IPS DF 6.9 (cell line): ENCODE measurements at regions not wholly inside any gene's neighbourhood (a gene's known extent, or its start where the extent isn't known, plus 50 kb on each side); places are given as distances from the start of the nearest gene placed in this dataset.
"Not testable (repeated sequence)": the region's sequence is repeated elsewhere in the genome, so short reads cannot be mapped to it uniquely, and the experiment has no call there.

ENCODE experiments used
- DNase-seq: peaks from one replicate; pipeline ENCODE4 v3.0.0-alpha.2; 2013; ENCODE audit warnings: low read depth, low spot score
- H3K27ac ChIP-seq: one replicate; pipeline ENCODE4 v1.5.1; 2013; ENCODE audit warnings: low read length, control low read depth
- H3K27me3 ChIP-seq: 2 replicates; pipeline ENCODE4 v1.6.1; 2013; ENCODE audit warnings: mild to moderate bottlenecking, low read length; ENCODE audit not compliant: control insufficient read depth, insufficient read depth
- H3K36me3 ChIP-seq: 2 replicates; pipeline ENCODE4 v1.6.1; 2013; ENCODE audit warnings: low read length; ENCODE audit not compliant: control insufficient read depth, insufficient read depth
- H3K4me1 ChIP-seq: 2 replicates; pipeline ENCODE4 v1.6.1; 2013; ENCODE audit warnings: low read length; ENCODE audit not compliant: control insufficient read depth, insufficient read depth
- H3K4me3 ChIP-seq: 2 replicates; pipeline ENCODE4 v1.5.1; 2013; ENCODE audit warnings: mild to moderate bottlenecking, low read length
- H3K9me3 ChIP-seq: 2 replicates; pipeline ENCODE4 v1.6.1; 2013; ENCODE audit warnings: low read length, inconsistent platforms; ENCODE audit not compliant: control insufficient read depth, insufficient read depth
- WGBS: extraction: QIAGEN DNeasy Blood & Tissue Kit; methylation state at CpG from one replicate; pipeline ENCODE4 v1.1.7; 2013; ENCODE audit warnings: mixed read lengths, missing lambda C conversion rate; ENCODE audit not compliant: insufficient read length, insufficient coverage; 5-methylcytosine and 5-hydroxymethylcytosine counted together

GRCh38 chr2:111493720-111494078 is 373.0 kb downstream of the BCL2L11 start:
- H3K27ac ChIP-seq, H3K9me3 ChIP-seq, DNase-seq, H3K4me3 ChIP-seq, H3K27me3 ChIP-seq, H3K4me1 ChIP-seq, H3K36me3 ChIP-seq: not testable (repeated sequence)
- no CpG with 5 or more reads among the region's 5 CpGs for WGBS

DNA sequence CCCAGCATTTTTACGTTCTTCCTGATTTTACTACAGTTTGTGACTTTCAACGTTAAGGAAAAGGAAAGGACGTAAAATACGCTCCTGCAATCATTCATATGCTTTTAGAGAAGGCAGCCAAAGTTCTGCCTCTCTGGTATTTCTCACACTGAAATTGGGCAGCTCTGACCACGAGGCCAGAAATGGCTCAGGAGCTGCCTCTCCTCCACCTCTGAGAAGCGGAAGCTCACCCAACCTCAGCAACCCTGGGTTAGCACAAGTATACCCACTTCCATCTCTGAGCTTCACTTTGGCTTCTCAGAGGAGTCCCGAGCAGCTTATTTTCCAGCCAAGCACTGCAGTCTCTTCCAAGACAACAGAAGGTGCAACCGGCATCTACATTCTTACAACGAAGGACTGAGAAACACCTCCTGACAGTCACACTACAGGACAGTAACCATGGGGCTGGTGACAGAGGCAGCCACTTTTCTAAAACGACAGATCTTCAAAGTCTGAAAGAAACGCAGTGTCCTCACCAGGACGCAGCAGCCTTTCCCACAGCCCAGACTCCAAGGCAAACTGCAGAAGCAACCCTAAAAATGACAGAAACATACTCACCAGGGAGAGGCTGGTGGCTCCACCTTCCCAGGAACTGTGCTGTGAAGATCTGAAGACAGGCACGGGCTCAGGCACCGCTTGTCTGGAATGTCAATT is 373.7 kb downstream of the BCL2L11 start:
- WGBS, result no CpG with 5 or more reads among the region's 14 CpGs
- not testable (repeated sequence) for H3K4me3 ChIP-seq, H3K4me1 ChIP-seq, H3K27ac ChIP-seq, H3K36me3 ChIP-seq, H3K27me3 ChIP-seq, DNase-seq, H3K9me3 ChIP-seq

- DNase-seq, H3K27ac ChIP-seq, H3K36me3 ChIP-seq, H3K9me3 ChIP-seq, H3K27me3 ChIP-seq, H3K4me3 ChIP-seq, H3K4me1 ChIP-seq: not testable (repeated sequence)
- no CpG with 5 or more reads among the region's 7 CpGs for WGBS
Measured at GRCh38 chr2:111494981-111495315, 374.2 kb downstream of the BCL2L11 start.

GRCh38 chr2:111495636-111496035 is 374.9 kb downstream of the BCL2L11 start:
- not testable (repeated sequence) for H3K9me3 ChIP-seq, H3K27ac ChIP-seq, H3K36me3 ChIP-seq, H3K4me3 ChIP-seq, H3K27me3 ChIP-seq, DNase-seq, H3K4me1 ChIP-seq
- WGBS, result no CpG with 5 or more reads among the region's 2 CpGs

DNA sequence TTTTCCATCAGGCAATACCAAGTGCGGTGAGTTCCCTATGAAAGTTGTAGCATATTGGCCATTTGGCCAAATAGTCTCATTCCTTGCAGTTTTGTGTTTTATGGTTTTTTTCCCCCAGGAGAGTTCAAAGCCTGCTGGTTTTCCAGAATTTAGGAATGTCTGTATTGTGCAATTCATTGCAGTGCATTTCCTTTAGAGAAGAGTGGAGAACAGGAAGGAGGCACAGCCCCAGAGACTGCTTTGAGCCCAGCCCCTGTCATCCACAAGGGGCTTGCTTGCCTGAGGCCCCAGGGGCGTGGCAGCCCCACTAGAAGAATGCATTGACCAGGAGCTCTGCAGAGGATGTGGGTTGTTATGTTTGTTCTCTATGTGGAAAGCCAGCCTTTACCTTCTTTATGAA is 375.5 kb downstream of the BCL2L11 start:
- DNase-seq, H3K27me3 ChIP-seq, H3K4me1 ChIP-seq, H3K36me3 ChIP-seq, H3K4me3 ChIP-seq, H3K9me3 ChIP-seq, H3K27ac ChIP-seq: not testable (repeated sequence)
- WGBS, result no CpG with 5 or more reads among the region's 2 CpGs

DNA sequence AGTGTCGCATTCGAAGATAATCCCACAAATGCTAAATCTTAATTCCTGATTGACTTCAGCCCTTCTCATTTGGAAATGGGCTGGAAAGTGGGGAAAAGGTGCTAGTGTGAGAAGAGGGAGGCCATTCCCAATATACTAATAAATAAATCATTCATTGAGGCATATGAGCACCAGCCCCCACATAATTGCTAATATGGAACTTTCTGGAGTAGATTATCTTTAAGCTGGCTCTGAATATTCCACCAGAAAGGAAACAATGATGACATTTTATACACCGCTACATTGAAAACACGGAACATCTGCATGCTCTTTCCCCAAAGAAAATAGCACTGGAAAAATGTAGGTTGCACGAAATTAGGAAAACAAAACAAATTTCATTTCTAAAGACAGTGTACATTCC is 376.1 kb downstream of the BCL2L11 start:
- not testable (repeated sequence) for H3K4me3 ChIP-seq, H3K27ac ChIP-seq
- WGBS, result no CpG with 5 or more reads among the region's 5 CpGs

GRCh38 chr2:111497270-111497669 is 376.6 kb downstream of the BCL2L11 start:
- H3K4me3 ChIP-seq, H3K36me3 ChIP-seq, H3K9me3 ChIP-seq, H3K27me3 ChIP-seq, DNase-seq, H3K27ac ChIP-seq, H3K4me1 ChIP-seq: not testable (repeated sequence)
- no CpG with 5 or more reads among the region's 2 CpGs for WGBS

More for the DNA sequence above, 376.1 kb downstream of the BCL2L11 start:
- H3K27me3 ChIP-seq, H3K36me3 ChIP-seq, DNase-seq, H3K9me3 ChIP-seq, H3K4me1 ChIP-seq: not testable (repeated sequence)

DNA sequence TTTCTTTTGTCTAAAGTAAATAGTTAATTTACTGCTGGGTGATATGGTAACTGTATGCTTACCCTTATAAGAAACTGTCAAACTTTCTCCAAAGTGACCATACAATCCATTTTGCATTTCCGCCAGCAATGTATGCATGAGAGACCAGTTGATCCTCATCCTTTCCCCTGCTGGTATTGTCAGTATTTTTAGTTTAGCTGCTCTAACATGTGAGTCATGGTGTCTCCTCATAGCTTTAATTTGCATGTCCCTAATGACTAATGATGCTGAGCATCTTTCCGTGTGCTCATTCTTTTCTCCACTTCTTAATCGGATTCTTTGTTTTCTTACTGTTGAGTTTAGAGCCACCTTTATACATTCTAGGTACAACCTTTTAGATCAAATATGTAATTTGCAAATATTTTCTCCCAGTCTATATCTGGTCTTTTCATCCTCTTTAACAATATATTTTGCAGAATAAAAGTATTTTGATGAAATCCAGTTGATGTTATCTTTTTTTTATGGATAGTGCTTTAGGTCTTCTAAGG is 379.9 kb downstream of the BCL2L11 start:
- H3K4me3 ChIP-seq, DNase-seq, H3K4me1 ChIP-seq, H3K36me3 ChIP-seq, H3K27ac ChIP-seq, H3K9me3 ChIP-seq, H3K27me3 ChIP-seq: not testable (repeated sequence)
- WGBS, result no CpG with 5 or more reads among the region's 3 CpGs

DNA sequence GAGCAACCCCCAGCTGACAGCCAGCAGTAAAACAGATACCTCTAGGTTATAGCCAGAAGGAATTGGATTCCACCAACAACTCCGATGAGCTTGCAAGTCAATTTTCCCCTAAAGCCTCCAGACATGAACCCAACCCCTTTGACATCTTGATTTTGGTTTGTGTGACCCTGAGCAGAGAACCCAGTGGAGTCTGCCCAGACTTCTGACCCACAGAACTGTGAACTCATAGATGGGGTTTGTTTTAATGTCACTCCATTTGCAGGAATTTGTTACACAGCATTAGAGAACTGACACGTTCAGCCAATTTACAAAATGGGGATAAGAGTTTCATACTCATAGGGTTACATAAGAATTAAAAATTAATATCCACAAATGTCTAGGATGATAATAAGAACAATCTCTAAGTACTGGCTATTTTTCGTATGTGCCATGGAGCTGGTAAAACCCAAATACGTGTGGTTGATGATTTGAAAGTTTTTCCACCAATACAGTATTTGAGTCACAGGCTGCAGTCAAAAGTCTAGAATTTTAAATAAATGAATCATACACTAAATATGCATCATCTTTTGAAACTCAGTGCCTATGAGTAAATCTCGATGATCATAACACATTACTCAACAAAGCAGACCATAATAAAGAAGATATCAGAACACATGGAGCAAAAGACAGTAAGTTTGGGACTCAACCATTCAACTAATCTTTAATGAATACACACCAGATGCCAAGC is 380.0 kb downstream of the ANAPC1 start:
- DNase-seq, H3K36me3 ChIP-seq, H3K4me1 ChIP-seq, H3K27me3 ChIP-seq, H3K9me3 ChIP-seq, H3K27ac ChIP-seq, H3K4me3 ChIP-seq: not testable (repeated sequence)
- no CpG with 5 or more reads among the region's 5 CpGs for WGBS

GRCh38 chr2:111504571-111504942 is 379.4 kb downstream of the ANAPC1 start:
- H3K4me1 ChIP-seq, H3K9me3 ChIP-seq, H3K36me3 ChIP-seq, H3K4me3 ChIP-seq, H3K27me3 ChIP-seq, H3K27ac ChIP-seq, DNase-seq: not testable (repeated sequence)
- WGBS, result no CpG with 5 or more reads among the region's 2 CpGs

GRCh38 chr2:111505267-111505666 is 378.7 kb downstream of the ANAPC1 start:
- not testable (repeated sequence) for H3K4me3 ChIP-seq, H3K27ac ChIP-seq, DNase-seq, H3K27me3 ChIP-seq, H3K9me3 ChIP-seq, H3K4me1 ChIP-seq, H3K36me3 ChIP-seq
- WGBS, result no CpG with 5 or more reads among the region's 5 CpGs
